Eye (tissue), 1 donor: ENCODE measurements at regions not wholly inside any gene's neighbourhood (a gene's known extent, or its start where the extent isn't known, plus 50 kb on each side); places are given as distances from the start of the nearest gene placed in this dataset.
A peak's percentile ranks its signal among the peaks of the same experiment; 100 is the strongest.
"Not testable (repeated sequence)": the region's sequence is repeated elsewhere in the genome, so short reads cannot be mapped to it uniquely, and the experiment has no call there.

ENCODE experiments used
- DNase-seq: peaks from one replicate; pipeline ENCODE4 v3.0.0-alpha.2; 2015

GRCh38 chr2:210861038-210861665, 304.8 kb downstream of the CPS1 start:
- no peak for DNase-seq

- DNase-seq = peak; percentile 5
Observed at GRCh38 chr2:210862283-210863065, 306.1 kb downstream of the CPS1 start.

- no peak for DNase-seq
Observed at GRCh38 chr2:210863283-210863682, 306.9 kb downstream of the CPS1 start.

DNA sequence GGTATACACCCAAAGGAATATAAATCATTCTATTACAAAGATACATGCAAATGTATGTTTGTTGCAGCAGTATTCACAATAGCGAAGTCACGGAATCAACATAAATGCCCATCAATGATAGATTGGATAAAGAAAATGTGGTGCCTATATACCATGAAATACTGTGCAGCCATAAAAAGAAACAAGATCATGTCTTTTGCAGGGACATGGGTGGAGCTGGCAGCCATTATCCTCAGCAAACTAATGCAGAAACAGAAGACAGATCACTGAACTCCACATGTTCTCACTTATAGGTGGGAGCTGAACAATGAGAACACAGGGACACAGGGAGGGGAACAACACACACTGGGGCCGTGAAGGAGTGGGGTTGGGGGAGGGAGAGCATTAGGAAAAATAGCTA, 315.2 kb downstream of the CPS1 start:
- DNase-seq = not testable (repeated sequence)

DNA sequence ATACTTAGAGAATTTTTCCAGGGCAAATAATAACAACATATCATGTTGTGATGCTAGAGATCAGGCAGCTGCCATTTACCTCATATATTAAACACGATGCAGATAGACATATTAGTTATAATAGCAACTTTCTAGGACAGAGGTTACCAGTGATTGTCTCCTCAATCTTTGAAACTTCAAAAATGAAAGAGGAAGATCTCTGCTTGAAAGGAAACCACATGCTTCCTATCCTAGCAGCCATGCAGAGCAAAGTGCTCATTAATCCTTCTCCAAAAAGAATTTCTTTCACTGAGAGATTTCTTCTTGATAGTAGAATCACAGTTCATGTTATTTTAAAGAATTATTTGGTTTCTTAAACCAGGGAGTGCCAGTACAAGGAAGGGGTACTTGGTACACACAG, 317.2 kb downstream of the CPS1 start:
- no peak for DNase-seq

- DNase-seq = no peak
Observed at GRCh38 chr2:210884227-210884626, 327.8 kb downstream of the CPS1 start.

GRCh38 chr2:210888035-210888434, 331.6 kb downstream of the CPS1 start:
- DNase-seq = no peak

- no peak for DNase-seq
Observed at GRCh38 chr2:210895132-210895531, 338.7 kb downstream of the CPS1 start.

DNA sequence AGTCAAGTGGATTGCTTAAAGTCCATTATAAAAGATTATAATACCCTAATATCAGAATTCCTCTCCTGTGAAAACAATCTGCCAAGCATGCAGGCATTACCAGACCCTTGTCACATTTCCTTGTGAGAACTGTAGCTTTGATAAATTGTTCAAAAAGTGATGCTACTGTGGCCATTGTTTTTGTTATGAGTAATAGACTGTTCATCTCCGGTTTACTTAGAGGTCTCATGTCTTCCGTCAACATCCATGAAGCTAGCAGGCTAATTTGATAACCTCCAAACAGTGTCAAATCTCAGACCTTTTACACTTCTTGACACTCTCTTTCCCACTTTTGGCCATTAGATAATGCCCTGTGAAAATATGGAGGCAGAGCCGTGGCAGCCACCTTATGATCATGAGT, 342.7 kb downstream of the CPS1 start:
- no peak for DNase-seq

- no peak for DNase-seq
Observed at GRCh38 chr2:210901326-210901725, 344.9 kb downstream of the CPS1 start.

- no peak for DNase-seq
Observed at GRCh38 chr2:210912779-210913178, 356.4 kb downstream of the CPS1 start.

- peak; percentile 8 for DNase-seq
Observed at GRCh38 chr2:210913461-210913860, 357.1 kb downstream of the CPS1 start.

DNA sequence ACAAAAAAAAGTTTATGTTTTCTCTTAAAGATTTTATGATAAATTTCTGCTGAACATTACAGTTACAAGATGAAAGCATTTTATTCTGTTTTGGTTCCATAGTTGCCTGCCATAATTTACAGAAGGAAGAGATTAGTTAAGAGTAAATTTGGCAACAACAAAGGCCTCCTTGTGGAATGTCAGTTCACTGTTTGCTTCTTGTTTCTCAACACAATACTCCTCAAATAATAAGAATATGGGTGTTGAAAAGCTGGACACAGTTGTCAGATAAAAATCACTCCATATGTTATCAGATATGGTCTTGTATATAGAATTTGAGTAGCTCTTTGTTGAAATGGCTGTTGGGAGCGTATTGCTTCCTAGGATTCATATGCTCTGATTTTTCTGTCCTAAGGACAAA, 359.5 kb downstream of the CPS1 start:
- DNase-seq = no peak

GRCh38 chr2:210917465-210917864, 361.1 kb downstream of the CPS1 start:
- DNase-seq = no peak

GRCh38 chr2:210919128-210919527, 362.7 kb downstream of the CPS1 start:
- DNase-seq = no peak

GRCh38 chr2:210922419-210922818, 366.0 kb downstream of the CPS1 start:
- no peak for DNase-seq

GRCh38 chr2:210928714-210929113, 372.3 kb downstream of the CPS1 start:
- no peak for DNase-seq

DNA sequence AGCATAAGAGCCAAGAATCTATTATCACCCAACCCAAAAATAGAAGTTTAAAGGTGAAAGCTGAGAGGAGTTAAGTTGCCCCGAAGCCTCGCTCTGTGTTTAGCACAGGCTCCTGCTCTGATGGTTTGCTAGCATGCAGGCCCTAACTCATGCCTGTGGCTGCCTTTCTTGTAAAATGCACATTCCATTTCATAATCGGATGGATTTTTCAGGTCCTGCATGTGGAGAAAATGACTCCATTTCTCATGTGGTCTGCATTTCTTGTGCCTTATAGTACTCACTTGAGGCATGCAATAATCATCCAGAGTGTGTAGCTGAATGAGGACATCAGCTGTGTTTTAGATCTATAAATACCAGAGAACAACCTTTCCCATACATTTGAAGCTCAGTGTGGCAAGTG, 381.8 kb downstream of the CPS1 start:
- peak; percentile 14 for DNase-seq

- no peak for DNase-seq
Observed at GRCh38 chr2:210946395-210946794, 390.0 kb downstream of the CPS1 start.

- not testable (repeated sequence) for DNase-seq
Observed at GRCh38 chr2:210950434-210951060, 394.1 kb downstream of the CPS1 start.

- no peak for DNase-seq
Observed at GRCh38 chr2:210954386-210954907, 398.0 kb downstream of the CPS1 start.

DNA sequence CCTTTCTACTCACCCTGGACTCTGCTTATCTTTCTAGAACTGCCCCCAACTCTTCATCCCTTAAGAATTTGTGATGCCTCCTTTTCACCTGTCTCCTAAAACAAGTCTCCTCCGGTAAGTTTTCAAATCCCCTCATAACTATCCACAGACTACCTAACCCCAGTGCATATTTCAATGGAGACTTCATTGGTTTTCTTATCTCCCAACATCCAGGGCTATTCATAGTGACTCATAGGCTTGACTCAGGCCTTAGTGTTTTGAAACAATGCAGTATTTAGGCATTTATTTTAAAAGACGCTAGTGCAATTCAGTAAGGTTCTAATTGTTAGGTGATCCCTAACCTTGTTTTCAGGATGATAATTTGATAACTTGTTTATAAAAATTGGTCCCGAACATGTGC, 399.2 kb downstream of the CPS1 start:
- no peak for DNase-seq

- no peak for DNase-seq
Observed at GRCh38 chr2:210956101-210956500, 399.7 kb downstream of the CPS1 start.

DNA sequence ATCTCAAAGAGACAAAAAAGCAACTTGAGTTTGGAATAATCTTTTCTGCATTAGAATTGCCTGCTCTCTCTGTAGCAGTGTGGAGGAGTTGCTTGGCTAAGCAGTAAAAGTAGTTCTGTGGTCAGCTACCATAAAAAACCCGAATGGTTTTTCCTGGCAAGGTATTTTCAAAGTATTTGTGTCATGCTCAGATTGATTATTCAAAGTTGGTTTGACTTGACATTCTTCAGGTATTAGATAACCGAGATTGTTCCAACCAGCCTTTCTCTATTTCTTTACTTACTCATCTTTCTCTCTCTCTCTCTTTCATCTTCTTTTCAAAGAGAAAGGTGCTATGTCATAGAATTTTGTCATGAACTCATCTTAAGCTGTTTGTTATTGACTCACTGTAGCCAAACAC, 404.9 kb downstream of the CPS1 start:
- DNase-seq = no peak
